HCT116 (cell line): ENCODE measurements at regions not wholly inside any gene's neighbourhood (a gene's known extent, or its start where the extent isn't known, plus 50 kb on each side); places are given as distances from the start of the nearest gene placed in this dataset.

ENCODE experiments used
- CEBPB ChIP-seq: IDR thresholded peaks from 2 replicates; pipeline ENCODE4 v1.6.1; 2012; ENCODE audit warnings: low read depth
- CTCF ChIP-seq, 3 experiments: fragments of 200-600 bp in 1 of 3; sonication (generic) in 1 of 3; IDR thresholded peaks in 2 of 3; conservative IDR thresholded peaks in 1 of 3; 2 replicates each; pipeline ENCODE4 v1.5.1; 2012 to 2017; ENCODE audit warnings: low read depth in 2 of 3, low read length in 2 of 3, antibody characterized with exemption in 1 of 3, borderline replicate concordance in 1 of 3, control low read depth in 1 of 3, mild to moderate bottlenecking in 1 of 3, mixed read lengths in 1 of 3, mixed run types in 1 of 3, moderate library complexity in 1 of 3; ENCODE audit not compliant: insufficient read depth in 1 of 3
- POLR2AphosphoS5 ChIP-seq: IDR thresholded peaks from 2 replicates; pipeline ENCODE4 v1.6.1; 2011; ENCODE audit warnings: mild to moderate bottlenecking, low read depth, low read length, moderate library complexity

GRCh38 chr5:60323596-60323995, 376.4 kb downstream of the DEPDC1B start:
- TF ChIP-seq POLR2AphosphoS5: no peak
- TF ChIP-seq CEBPB: no peak
- no peak for TF ChIP-seq CTCF (IDR thresholded peaks at IDR 0.05 in 2 of 3, conservative IDR thresholded peaks at IDR 0.05 in 1 of 3; ENCODE audit: borderline replicate concordance in 1 of 3, insufficient read depth in 1 of 3, low read depth in 2 of 3, low read length in 2 of 3)
